Fibroblast of lung (primary cell): ENCODE measurements at regions not wholly inside any gene's neighbourhood (a gene's known extent, or its start where the extent isn't known, plus 50 kb on each side); places are given as distances from the start of the nearest gene placed in this dataset.

Experiments used
- EZH2 ChIP-seq: IDR thresholded peaks from 2 replicates; pipeline ENCODE4 v1.5.1; 2012; ENCODE audit warnings: low read length, control low read depth, mild to moderate bottlenecking; ENCODE audit errors: missing control alignments
- TF ChIP-seq, protein P1 (sequence below), 2 donors: IDR thresholded peaks in 1 of 2; conservative IDR thresholded peaks in 1 of 2; 1 replicate in 1 of 2; 2 replicates in 1 of 2; pipeline ENCODE4 v1.5.1; 2011 to 2012; ENCODE audit warnings: low read length in 2 of 2, control low read depth in 1 of 2, inconsistent platforms in 1 of 2, low read depth in 1 of 2, mild to moderate bottlenecking in 1 of 2

DNA sequence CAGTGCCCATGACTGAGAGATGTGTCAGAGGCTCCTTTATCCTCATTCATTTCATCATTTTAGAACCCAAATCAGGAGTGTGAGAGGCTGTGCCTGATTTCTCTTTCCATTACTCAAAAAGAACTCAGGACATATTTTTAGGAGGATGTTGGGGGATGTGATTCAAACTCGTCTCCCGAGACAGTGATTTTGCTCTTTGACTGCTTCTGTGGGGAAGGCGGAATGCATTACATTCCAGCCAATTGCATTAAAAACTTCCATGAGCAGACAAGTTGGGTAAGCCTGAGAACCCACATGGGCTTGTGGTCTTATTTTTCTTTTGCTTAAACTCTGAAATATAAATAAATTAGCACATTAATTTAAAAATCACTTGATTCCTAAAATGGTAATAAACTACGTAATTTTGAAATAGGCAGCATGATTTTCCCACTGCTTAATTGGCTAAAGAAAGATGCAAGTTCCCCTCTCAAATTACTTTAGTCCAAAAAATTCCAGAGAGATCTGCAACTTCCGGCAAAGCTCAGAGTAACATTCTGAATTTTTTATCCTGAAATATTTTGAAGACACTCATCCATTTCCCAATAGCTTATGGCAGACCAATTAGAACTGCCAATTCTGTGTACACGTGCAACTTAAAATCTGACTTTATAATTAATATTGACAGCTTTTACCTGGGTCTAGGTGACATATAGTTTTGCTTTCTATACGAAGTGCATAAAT, 185.6 kb downstream of the C7orf25 start:
- TF ChIP-seq, protein P1, sequence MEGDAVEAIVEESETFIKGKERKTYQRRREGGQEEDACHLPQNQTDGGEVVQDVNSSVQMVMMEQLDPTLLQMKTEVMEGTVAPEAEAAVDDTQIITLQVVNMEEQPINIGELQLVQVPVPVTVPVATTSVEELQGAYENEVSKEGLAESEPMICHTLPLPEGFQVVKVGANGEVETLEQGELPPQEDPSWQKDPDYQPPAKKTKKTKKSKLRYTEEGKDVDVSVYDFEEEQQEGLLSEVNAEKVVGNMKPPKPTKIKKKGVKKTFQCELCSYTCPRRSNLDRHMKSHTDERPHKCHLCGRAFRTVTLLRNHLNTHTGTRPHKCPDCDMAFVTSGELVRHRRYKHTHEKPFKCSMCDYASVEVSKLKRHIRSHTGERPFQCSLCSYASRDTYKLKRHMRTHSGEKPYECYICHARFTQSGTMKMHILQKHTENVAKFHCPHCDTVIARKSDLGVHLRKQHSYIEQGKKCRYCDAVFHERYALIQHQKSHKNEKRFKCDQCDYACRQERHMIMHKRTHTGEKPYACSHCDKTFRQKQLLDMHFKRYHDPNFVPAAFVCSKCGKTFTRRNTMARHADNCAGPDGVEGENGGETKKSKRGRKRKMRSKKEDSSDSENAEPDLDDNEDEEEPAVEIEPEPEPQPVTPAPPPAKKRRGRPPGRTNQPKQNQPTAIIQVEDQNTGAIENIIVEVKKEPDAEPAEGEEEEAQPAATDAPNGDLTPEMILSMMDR (conservative IDR thresholded peaks at IDR 0.05 in 1 of 2, IDR thresholded peaks at IDR 0.05 in 1 of 2; ENCODE audit: low read depth in 1 of 2, low read length in 2 of 2) = no peak
- TF ChIP-seq EZH2 = no peak
